Progenitor cell of endocrine pancreas (in vitro differentiated cells): ENCODE measurements at regions not wholly inside any gene's neighbourhood (a gene's known extent, or its start where the extent isn't known, plus 50 kb on each side); places are given as distances from the start of the nearest gene placed in this dataset.

Source experiments
- DNase-seq: peaks from one replicate; pipeline ENCODE4 v3.0.0; 2021; ENCODE audit warnings: low spot score; ENCODE audit not compliant: unreplicated experiment
- H3K27ac Mint-ChIP-seq: 2 replicates; pipeline ENCODE4 v1.8.0; 2021; ENCODE audit warnings: mild to moderate bottlenecking, moderate library complexity, mixed read lengths
- H3K27me3 Mint-ChIP-seq: 2 replicates; pipeline ENCODE4 v1.8.0; 2021; ENCODE audit warnings: mixed read lengths
- H3K36me3 Mint-ChIP-seq: 2 replicates; pipeline ENCODE4 v1.8.0; 2022; ENCODE audit warnings: mixed read lengths; ENCODE audit not compliant: insufficient read depth
- H3K4me1 Mint-ChIP-seq: 2 replicates; pipeline ENCODE4 v1.8.0; 2021; ENCODE audit warnings: low read depth, mixed read lengths
- H3K4me3 Mint-ChIP-seq: 2 replicates; pipeline ENCODE4 v1.8.0; 2021; ENCODE audit warnings: low read depth, mild to moderate bottlenecking, moderate library complexity, mixed read lengths
- H3K9me3 Mint-ChIP-seq: 2 replicates; pipeline ENCODE4 v1.8.0; 2021; ENCODE audit warnings: low read depth, mixed read lengths
- CTCF ChIP-seq: fragments of 200-600 bp; sonication (generic); IDR thresholded peaks from one replicate; pipeline ENCODE4 v1.5.0; 2021; ENCODE audit warnings: antibody characterized with exemption, mild to moderate bottlenecking; ENCODE audit not compliant: unreplicated experiment

GRCh38 chr20:57086066-57086465, 180.4 kb downstream of the BMP7 start:
- H3K4me3 Mint-ChIP-seq = no peak overlapping the region
- H3K27me3 Mint-ChIP-seq = peaks cover 23% of the 10 kb centered on the region
- H3K36me3 Mint-ChIP-seq = no peaks in the 10 kb centered on the region
- no peak overlapping the region for H3K27ac Mint-ChIP-seq
- H3K9me3 Mint-ChIP-seq = no peaks in the 10 kb centered on the region
- DNase-seq = no peak
- no peaks in the 10 kb centered on the region for H3K4me1 Mint-ChIP-seq
- TF ChIP-seq CTCF = no peak

GRCh38 chr20:57087102-57087501, 179.3 kb downstream of the BMP7 start:
- H3K9me3 Mint-ChIP-seq = no peaks in the 10 kb centered on the region
- TF ChIP-seq CTCF = no peak

GRCh38 chr20:57087705-57088104, 178.7 kb downstream of the BMP7 start:
- no peak for DNase-seq
- H3K4me1 Mint-ChIP-seq = peaks cover 4% of the 10 kb centered on the region
- no peak for TF ChIP-seq CTCF
- no peaks in the 10 kb centered on the region for H3K9me3 Mint-ChIP-seq
- H3K4me3 Mint-ChIP-seq = no peak overlapping the region
- no peaks in the 10 kb centered on the region for H3K36me3 Mint-ChIP-seq
- H3K27ac Mint-ChIP-seq = no peak overlapping the region
- peaks cover 36% of the 10 kb centered on the region for H3K27me3 Mint-ChIP-seq

More at GRCh38 chr20:57087102-57087501, 179.3 kb downstream of the BMP7 start:
- Mint-ChIP-seq H3K27me3 (peaks cover 32% of the 10 kb centered on the region), H3K4me1 (peaks cover 2% of the 10 kb centered on the region), H3K27ac (no peak overlapping the region), H3K36me3 (no peaks in the 10 kb centered on the region), H3K4me3 (no peak overlapping the region)
- DNase-seq = no peak

- no peak overlapping the region for H3K4me3 Mint-ChIP-seq
- peaks cover 34% of the 10 kb centered on the region for H3K27me3 Mint-ChIP-seq
- TF ChIP-seq CTCF = no peak
- no peak for DNase-seq
- H3K4me1 Mint-ChIP-seq = peaks cover 4% of the 10 kb centered on the region
- no peaks in the 10 kb centered on the region for H3K36me3 Mint-ChIP-seq
- no peak overlapping the region for H3K27ac Mint-ChIP-seq
- H3K9me3 Mint-ChIP-seq = no peaks in the 10 kb centered on the region
These were observed 178.0 kb downstream of the BMP7 start for GRCh38 chr20:57088436-57088835.

- no peak overlapping the region for H3K27ac Mint-ChIP-seq
- peaks cover 38% of the 10 kb centered on the region for H3K27me3 Mint-ChIP-seq
- H3K9me3 Mint-ChIP-seq = no peaks in the 10 kb centered on the region
- no peaks in the 10 kb centered on the region for H3K36me3 Mint-ChIP-seq
- peak; percentile 100 for TF ChIP-seq CTCF
- no peak overlapping the region for H3K4me3 Mint-ChIP-seq
- peaks cover 4% of the 10 kb centered on the region for H3K4me1 Mint-ChIP-seq
- peak; percentile 89 for DNase-seq
These were observed 176.7 kb downstream of the BMP7 start for GRCh38 chr20:57089699-57090144.
